HG03060 (cell line): ENCODE measurements at regions not wholly inside any gene's neighbourhood (a gene's known extent, or its start where the extent isn't known, plus 50 kb on each side); places are given as distances from the start of the nearest gene placed in this dataset.
A peak's percentile ranks its signal among the peaks of the same experiment; 100 is the strongest.
"Not testable (repeated sequence)": the region's sequence is repeated elsewhere in the genome, so short reads cannot be mapped to it uniquely, and the experiment has no call there.

Source experiments
- ATAC-seq: cut with Tn5 transposase; IDR thresholded peaks from one replicate; pipeline ENCODE4 v1.9.1; 2021; ENCODE audit warnings: low read depth, moderate number of reproducible peaks; ENCODE audit not compliant: unreplicated experiment

DNA sequence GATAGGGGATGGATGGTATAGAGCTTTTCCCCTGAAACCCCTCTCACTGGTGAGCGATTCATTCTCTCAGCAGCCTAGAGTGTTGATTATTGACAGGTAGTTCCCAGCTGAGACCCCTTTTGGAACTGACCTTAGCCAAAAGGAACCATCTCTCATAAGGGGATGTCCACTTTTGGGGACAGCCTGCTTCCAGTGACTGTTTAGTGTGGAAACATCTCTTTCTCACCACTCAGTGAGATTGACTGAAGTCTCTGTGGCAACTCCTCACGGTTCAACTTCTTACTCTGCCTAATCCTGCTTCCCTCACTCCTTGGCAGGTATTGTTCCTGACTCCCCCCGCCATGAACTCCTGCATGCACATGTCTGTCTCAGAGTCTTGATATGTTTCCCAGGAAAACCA lies 529.2 kb upstream of the ATP2B1 start:
- no peak for ATAC-seq

DNA sequence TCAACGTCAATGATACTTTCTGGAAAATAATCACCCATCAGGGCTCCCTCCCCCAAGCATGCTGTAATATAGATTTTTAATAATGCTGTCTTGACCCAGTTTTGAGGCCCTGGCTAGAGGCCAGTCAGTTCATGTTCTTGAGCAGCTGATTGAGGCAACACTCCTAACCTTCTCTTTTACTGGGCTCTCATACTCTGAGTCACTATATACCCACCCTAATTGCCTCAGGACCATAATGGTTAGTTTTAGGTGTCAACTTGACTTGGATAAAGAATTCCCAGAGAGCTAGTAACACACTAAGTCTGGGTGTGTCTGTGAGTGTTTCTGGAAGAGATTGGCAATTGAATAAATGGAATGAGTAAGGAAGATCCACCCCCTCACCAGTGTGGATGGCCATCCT lies 527.0 kb upstream of the ATP2B1 start:
- ATAC-seq = no peak

- no peak for ATAC-seq
Observed at GRCh38 chr12:90234472-90234871, 525.8 kb upstream of the ATP2B1 start.

- ATAC-seq = no peak
Observed at GRCh38 chr12:90233168-90234100, 524.8 kb upstream of the ATP2B1 start.

DNA sequence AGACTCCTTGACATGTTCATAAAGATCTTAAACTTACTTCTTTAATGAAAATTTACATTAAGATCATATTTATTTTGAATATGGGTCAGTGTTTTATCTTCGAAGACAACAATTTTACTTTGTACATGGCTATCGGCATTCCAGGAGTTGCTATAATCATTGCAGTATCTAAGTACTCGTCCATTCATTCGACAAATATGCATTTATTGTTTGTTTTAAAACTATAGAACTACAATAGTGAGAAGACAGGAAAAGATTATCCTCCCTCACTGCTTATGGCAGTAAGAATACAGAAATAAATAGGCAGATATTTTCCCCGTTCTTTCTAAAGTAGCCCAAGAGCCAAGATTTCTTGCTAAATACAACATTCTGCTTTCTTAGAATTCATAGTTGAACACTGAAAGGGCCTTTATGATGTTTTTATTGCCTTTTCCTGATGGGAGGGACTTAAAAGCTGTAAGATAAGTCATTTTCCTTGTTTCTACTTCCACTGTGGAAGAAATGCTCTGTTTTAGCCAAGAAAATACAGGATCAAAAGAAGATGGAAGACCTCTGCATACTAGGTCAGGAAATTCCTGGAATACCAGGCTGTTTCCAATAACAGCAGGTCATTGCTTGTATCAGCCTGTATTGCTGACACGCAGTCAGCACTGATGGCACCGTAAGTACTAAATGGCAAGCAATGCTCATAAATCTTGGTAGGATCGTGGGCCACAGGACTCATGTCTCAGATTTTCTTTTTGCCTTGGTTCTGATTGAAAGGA lies 521.0 kb upstream of the ATP2B1 start:
- no peak for ATAC-seq

DNA sequence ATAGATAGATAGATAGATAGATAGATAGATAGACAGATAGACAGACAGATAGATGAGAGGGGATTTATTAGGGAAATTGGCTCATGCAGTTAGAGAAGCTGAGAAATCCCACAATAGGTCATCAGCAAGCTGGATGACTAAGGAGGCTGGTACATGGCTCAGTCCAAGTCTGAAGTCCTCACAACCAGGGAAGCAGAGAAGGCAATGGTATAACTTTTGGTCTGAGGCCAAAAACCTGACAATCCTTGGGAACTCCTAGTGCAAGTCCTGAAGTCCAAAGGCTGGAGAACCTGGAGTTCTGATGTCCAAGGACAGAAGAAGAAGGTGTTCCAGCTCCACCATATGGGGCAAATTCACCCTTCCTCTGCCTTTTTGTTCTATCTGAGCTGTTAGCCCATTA lies 517.6 kb upstream of the ATP2B1 start:
- no peak for ATAC-seq

- ATAC-seq = peak; percentile 67
Observed at GRCh38 chr12:90216815-90217214, 508.2 kb upstream of the ATP2B1 start.

- ATAC-seq = no peak
Observed at GRCh38 chr12:90216020-90216552, 507.4 kb upstream of the ATP2B1 start.

GRCh38 chr12:90211017-90211416 lies 502.4 kb upstream of the ATP2B1 start:
- no peak for ATAC-seq

- no peak for ATAC-seq
Observed at GRCh38 chr12:90209029-90209428, 500.4 kb upstream of the ATP2B1 start.

DNA sequence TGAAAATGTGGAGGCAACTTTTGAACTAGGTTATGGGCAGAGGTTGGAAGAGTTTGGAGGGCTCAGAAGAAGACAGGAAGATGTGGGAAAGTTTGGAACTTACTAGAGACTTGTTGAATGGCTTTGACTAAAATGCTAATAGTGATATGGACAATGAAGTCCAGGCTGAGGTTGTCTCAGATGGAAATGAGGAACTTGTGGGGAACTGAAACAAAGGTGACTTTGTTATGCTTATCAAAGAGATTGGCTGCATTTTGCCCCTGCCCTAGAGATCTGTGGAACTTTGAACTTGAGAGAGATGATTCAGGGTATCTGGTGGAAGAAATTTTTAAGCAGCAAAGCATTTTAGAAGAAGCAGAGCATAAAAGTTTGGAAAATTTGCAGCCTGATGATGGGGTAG lies 499.7 kb upstream of the ATP2B1 start:
- not testable (repeated sequence) for ATAC-seq

- no peak for ATAC-seq
Observed at GRCh38 chr12:90207799-90208198, 499.2 kb upstream of the ATP2B1 start.

GRCh38 chr12:90205165-90205564 lies 496.5 kb upstream of the ATP2B1 start:
- no peak for ATAC-seq

GRCh38 chr12:90203556-90203955 lies 494.9 kb upstream of the ATP2B1 start:
- ATAC-seq = no peak

- ATAC-seq = no peak
Observed at GRCh38 chr12:90199006-90199405, 490.4 kb upstream of the ATP2B1 start.

DNA sequence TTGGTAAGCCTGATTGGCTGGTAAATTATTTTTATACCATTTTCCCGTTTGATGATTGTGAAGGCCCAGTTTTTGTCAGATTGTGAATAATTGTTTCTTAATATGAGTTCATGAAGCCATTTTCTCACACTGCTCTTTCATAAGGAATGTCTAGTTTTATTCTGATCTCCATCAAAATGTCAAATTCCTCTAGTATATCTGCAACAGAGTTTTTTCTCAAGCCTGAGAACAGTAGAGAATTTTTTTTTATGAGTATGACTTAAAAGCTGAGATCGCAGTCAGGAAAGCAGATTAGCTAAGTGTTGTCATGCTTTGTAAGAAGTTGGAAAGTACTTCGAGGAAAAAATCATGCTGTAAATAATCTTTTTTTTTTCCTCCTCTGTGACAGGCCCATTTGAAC lies 484.9 kb upstream of the ATP2B1 start:
- ATAC-seq = no peak

GRCh38 chr12:90188857-90189256 lies 480.2 kb upstream of the ATP2B1 start:
- ATAC-seq = no peak

DNA sequence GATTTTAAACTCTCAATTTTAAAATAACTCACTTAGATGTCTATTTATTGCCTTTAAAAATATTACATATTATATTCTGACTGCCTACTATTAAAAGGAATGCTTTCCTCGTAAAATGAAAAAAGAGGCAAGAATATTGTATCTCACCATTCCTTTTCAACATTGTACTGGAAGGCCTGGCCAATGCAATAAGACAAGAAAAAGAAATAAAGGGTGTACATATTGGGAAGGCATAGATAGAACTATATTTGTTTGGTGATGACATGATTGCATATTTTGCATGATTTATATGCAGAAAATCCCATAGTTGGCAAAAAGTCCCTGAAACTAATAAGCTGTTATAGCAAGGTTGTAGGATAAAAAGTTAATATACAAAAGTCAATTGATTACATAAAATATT lies 474.6 kb upstream of the ATP2B1 start:
- no peak for ATAC-seq

DNA sequence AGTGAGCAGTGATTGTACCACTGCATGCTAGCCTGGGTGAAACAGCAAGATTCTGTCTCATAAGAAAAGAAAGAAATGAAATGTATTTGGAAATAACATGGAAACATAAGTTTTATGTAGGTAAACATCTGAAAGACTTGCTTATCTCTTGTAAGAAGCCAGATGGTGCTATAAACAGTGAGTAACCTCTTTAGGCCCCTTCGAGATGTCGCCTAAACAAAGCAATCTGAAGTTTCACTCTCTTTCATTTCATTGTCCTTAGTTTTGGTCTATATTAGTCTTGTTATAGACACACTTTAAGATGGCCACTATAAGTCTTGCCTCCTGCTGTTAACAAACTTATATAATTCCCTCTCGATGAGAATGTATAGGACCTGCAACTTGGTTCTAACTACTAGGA lies 472.6 kb upstream of the ATP2B1 start:
- ATAC-seq = no peak

GRCh38 chr12:90174956-90175355 lies 466.3 kb upstream of the ATP2B1 start:
- ATAC-seq = no peak

GRCh38 chr12:90174198-90174510 lies 465.5 kb upstream of the ATP2B1 start:
- ATAC-seq = peak; percentile 72
